Mammary epithelial cell (primary cell): ENCODE measurements at regions not wholly inside any gene's neighbourhood (a gene's known extent, or its start where the extent isn't known, plus 50 kb on each side); places are given as distances from the start of the nearest gene placed in this dataset.

Source experiments
- EZH2 ChIP-seq: IDR thresholded peaks from 2 replicates; pipeline ENCODE4 v1.6.1; 2012; ENCODE audit warnings: low read length, inconsistent platforms, borderline replicate concordance
- TF ChIP-seq, protein P1 (sequence below), 2 donors: IDR thresholded peaks in 1 of 2; conservative IDR thresholded peaks in 1 of 2; 2 replicates each; pipeline ENCODE4 v1.5.1; 2011 to 2012; ENCODE audit warnings: inconsistent platforms in 2 of 2, low read length in 2 of 2, mild to moderate bottlenecking in 2 of 2, control low read depth in 1 of 2, low read depth in 1 of 2; ENCODE audit not compliant: insufficient read depth in 1 of 2; ENCODE audit errors: extremely low read depth in 1 of 2

DNA sequence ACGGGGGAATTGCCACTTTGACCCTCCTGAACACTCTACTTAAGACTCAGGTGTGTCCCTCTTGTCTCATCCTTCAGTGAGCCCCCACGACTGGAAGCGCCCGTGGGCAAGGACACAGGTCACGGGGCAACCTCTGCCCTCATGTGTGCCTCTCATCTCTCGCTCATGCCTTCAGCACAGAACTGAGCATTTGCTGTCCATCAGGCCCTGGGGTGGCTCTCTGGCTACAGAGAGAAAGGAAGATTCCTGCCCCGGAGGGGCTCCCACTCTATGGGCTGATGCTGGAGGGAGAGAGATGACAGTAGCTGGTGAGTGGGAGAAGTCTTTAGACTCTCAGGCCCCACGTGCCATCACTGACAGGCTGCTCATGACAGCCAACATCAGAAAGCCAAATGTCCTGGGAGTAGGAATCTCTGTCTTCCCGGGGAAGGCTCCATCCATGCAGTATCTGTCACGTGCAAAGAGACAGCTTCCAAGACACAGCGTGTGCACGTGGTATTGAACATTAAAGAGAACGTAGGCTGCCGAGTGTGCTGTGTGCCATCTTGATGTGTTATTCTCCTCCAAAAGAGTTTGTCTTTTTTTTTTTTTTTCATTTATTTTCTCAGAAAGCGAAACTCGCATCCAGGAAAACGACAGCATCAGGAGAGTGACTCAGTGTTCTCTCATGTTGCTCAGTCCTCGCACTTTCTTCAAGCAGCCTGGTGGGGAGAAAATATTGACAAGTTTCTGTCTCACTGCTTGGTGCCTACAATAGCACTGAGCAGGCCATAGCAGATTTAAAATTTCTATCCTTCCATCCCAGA is 190.5 kb downstream of the GAS1 start:
- TF ChIP-seq, protein P1, sequence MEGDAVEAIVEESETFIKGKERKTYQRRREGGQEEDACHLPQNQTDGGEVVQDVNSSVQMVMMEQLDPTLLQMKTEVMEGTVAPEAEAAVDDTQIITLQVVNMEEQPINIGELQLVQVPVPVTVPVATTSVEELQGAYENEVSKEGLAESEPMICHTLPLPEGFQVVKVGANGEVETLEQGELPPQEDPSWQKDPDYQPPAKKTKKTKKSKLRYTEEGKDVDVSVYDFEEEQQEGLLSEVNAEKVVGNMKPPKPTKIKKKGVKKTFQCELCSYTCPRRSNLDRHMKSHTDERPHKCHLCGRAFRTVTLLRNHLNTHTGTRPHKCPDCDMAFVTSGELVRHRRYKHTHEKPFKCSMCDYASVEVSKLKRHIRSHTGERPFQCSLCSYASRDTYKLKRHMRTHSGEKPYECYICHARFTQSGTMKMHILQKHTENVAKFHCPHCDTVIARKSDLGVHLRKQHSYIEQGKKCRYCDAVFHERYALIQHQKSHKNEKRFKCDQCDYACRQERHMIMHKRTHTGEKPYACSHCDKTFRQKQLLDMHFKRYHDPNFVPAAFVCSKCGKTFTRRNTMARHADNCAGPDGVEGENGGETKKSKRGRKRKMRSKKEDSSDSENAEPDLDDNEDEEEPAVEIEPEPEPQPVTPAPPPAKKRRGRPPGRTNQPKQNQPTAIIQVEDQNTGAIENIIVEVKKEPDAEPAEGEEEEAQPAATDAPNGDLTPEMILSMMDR (conservative IDR thresholded peaks at IDR 0.05 in 1 of 2, IDR thresholded peaks at IDR 0.05 in 1 of 2; ENCODE audit: extremely low read depth in 1 of 2, insufficient read depth in 1 of 2, low read depth in 1 of 2, low read length in 2 of 2) = no peak
- no peak for TF ChIP-seq EZH2
